B cell (primary cell): ENCODE measurements at regions not wholly inside any gene's neighbourhood (a gene's known extent, or its start where the extent isn't known, plus 50 kb on each side); places are given as distances from the start of the nearest gene placed in this dataset.

Source experiments
- ATAC-seq: fragments of 200-7000 bp; cut with Tn5 transposase; one replicate; pipeline ENCODE4 v1.10.0; 2021; ENCODE audit warnings: low read depth, mild to moderate bottlenecking, moderate number of reproducible peaks, moderate library complexity
- CTCF ChIA-PET: fragments of 350-600 bp; sonication (Branson Sonifier 250); formaldehyde crosslinking; loops from one replicate; lab custom pipeline; 2021; ENCODE audit warnings: antibody characterized with exemption, inconsistent platforms; lab: Charles Lee
- POLR2A ChIA-PET: fragments of 350-600 bp; sonication (Branson Sonifier 250); formaldehyde crosslinking; loops from one replicate; lab custom pipeline; 2021; ENCODE audit warnings: antibody characterized with exemption; lab: Charles Lee
- DNase-seq: peaks from one replicate; pipeline ENCODE4 v3.0.0; 2013
- H2AFZ ChIP-seq: 2 replicates; pipeline ENCODE4 v1.6.1; 2012; ENCODE audit warnings: mild to moderate bottlenecking, low read depth, low read length; ENCODE audit not compliant: insufficient read depth, poor library complexity, severe bottlenecking
- H3K27ac ChIP-seq, 2 donors: 1 replicate in 1 of 2; 2 replicates in 1 of 2; pipeline ENCODE4 v1.5.1; 2012 to 2013; ENCODE audit warnings: low read length in 2 of 2, mild to moderate bottlenecking in 2 of 2, moderate library complexity in 1 of 2
- H3K27me3 ChIP-seq, 4 experiments: fragments of 200-600 bp in 1 of 4; sonication (generic) in 1 of 4; replicated peaks in 1 of 4; 1 replicate in 2 of 4; 2 replicates in 2 of 4; pipeline versions ENCODE4 v1.6.1 to v1.7.0; 2013 to 2016; ENCODE audit warnings: low read length in 3 of 4, mild to moderate bottlenecking in 2 of 4, mixed read lengths in 1 of 4, moderate library complexity in 1 of 4; ENCODE audit not compliant: insufficient read depth in 4 of 4, control insufficient read depth in 3 of 4; ENCODE audit errors: control extremely low read depth in 1 of 4
- H3K36me3 ChIP-seq, 2 experiments: replicated peaks in 1 of 2; 1 replicate in 1 of 2; 2 replicates in 1 of 2; pipeline versions ENCODE4 v1.6.1 to v1.7.1; 2013; ENCODE audit warnings: low read length in 1 of 2; ENCODE audit not compliant: insufficient read depth in 2 of 2, control insufficient read depth in 1 of 2; ENCODE audit errors: control extremely low read depth in 1 of 2, extremely low read depth in 1 of 2
- H3K4me1 ChIP-seq, 2 donors: fragments of 200-600 bp in 1 of 2; sonication (generic) in 1 of 2; 1 replicate in 1 of 2; 2 replicates in 1 of 2; pipeline versions ENCODE4 v1.5.1 to v1.6.1; 2013 to 2017; ENCODE audit warnings: low read length in 2 of 2; ENCODE audit not compliant: control insufficient read depth in 2 of 2, insufficient read depth in 2 of 2
- H3K4me2 ChIP-seq: replicated peaks from 2 replicates; pipeline ENCODE3; 2012; ENCODE audit warnings: mild to moderate bottlenecking, low read depth, low read length; ENCODE audit not compliant: poor library complexity, severe bottlenecking
- H3K4me3 ChIP-seq, 5 experiments: fragments of 200-600 bp in 1 of 5; sonication (generic) in 1 of 5; 1 replicate in 3 of 5; 2 replicates in 2 of 5; pipeline versions ENCODE4 v1.5.1 to v1.7.0; 2011 to 2016; ENCODE audit warnings: low read length in 4 of 5, mild to moderate bottlenecking in 4 of 5, low read depth in 2 of 5, control low read depth in 1 of 5, moderate library complexity in 1 of 5; ENCODE audit not compliant: insufficient read depth in 1 of 5; ENCODE audit errors: control extremely low read depth in 1 of 5, extremely low read depth in 1 of 5
- H3K79me2 ChIP-seq: fragments of 200-600 bp; sonication (generic); one replicate; pipeline ENCODE4 v1.6.0; 2016; ENCODE audit warnings: low read length; ENCODE audit not compliant: control insufficient read depth, insufficient read depth
- H3K9ac ChIP-seq: fragments of 200-600 bp; sonication (generic); 2 replicates; pipeline ENCODE4 v1.6.1; 2017; ENCODE audit warnings: mild to moderate bottlenecking, low read length, moderate library complexity
- H3K9me3 ChIP-seq, 3 donors: one replicate each; pipeline versions ENCODE4 v1.6.1 to v1.7.1; 2013; ENCODE audit warnings: low read length in 2 of 3; ENCODE audit not compliant: control insufficient read depth in 2 of 3, insufficient read depth in 1 of 3; ENCODE audit errors: control extremely low read depth in 1 of 3
- H4K20me1 ChIP-seq: 2 replicates; pipeline ENCODE4 v1.6.0; 2012; ENCODE audit warnings: mild to moderate bottlenecking, low read length; ENCODE audit not compliant: insufficient read depth, control insufficient read depth, poor library complexity, severe bottlenecking
- H3K27ac Mint-ChIP-seq: one replicate; pipeline ENCODE4 v1.8.0; 2021; ENCODE audit warnings: mixed read lengths
- H3K27me3 Mint-ChIP-seq: one replicate; pipeline ENCODE4 v1.8.0; 2021; ENCODE audit warnings: mixed read lengths
- H3K4me1 Mint-ChIP-seq: one replicate; pipeline ENCODE4 v1.8.0; 2021; ENCODE audit warnings: mixed read lengths
- H3K4me3 Mint-ChIP-seq: one replicate; pipeline ENCODE4 v1.8.0; 2021; ENCODE audit warnings: mixed read lengths
- H3K9me3 Mint-ChIP-seq: one replicate; pipeline ENCODE4 v1.8.0; 2022; ENCODE audit warnings: mixed read lengths; ENCODE audit not compliant: insufficient read depth
- EZH2 ChIP-seq: IDR thresholded peaks from 2 replicates; pipeline ENCODE4 v1.6.1; 2012; ENCODE audit warnings: borderline replicate concordance, low read depth, mild to moderate bottlenecking, moderate library complexity, low read length; ENCODE audit not compliant: insufficient read depth, poor library complexity, severe bottlenecking
- WGBS: methylation state at CpG from one replicate; pipeline ENCODE4 v1.1.5; 2013; ENCODE audit warnings: missing lambda C conversion rate; ENCODE audit not compliant: insufficient coverage; 5-methylcytosine and 5-hydroxymethylcytosine counted together
- intact Hi-C: fragments of 100-400 bp; cut with micrococcal nuclease; formaldehyde crosslinking; loops from one replicate; pipeline ENCODE4 v1.10.0; 2022
- TF ChIP-seq, protein P1 (sequence below): fragments of 200-600 bp; IDR thresholded peaks from one replicate; pipeline ENCODE4 v1.8.0; 2022; ENCODE audit warnings: antibody characterized with exemption, mild to moderate bottlenecking

DNA sequence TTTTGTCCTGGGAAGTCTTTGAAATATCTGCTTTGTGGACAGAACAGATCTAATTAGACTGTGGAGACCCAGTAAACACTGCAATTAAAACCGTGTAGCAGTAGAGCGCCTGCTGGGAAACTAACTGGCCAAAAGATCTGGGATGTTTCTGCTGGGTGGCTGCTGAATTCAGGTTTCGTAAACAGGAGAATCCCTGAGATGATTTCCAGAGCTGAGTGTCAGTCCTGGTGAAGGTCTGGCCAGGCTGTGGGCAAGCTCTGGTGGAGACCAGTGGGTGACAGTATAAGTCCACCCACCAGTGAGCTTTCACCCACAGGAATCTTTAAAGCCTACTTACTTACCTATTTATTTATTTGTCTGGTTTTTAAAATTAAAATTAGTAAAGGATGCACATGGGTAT is 257.2 kb downstream of the IRF8 start:
- no peak overlapping the region for H3K4me3 ChIP-seq
- WGBS, result 58% methylated on average over 3 of the region's 3 CpGs

DNA sequence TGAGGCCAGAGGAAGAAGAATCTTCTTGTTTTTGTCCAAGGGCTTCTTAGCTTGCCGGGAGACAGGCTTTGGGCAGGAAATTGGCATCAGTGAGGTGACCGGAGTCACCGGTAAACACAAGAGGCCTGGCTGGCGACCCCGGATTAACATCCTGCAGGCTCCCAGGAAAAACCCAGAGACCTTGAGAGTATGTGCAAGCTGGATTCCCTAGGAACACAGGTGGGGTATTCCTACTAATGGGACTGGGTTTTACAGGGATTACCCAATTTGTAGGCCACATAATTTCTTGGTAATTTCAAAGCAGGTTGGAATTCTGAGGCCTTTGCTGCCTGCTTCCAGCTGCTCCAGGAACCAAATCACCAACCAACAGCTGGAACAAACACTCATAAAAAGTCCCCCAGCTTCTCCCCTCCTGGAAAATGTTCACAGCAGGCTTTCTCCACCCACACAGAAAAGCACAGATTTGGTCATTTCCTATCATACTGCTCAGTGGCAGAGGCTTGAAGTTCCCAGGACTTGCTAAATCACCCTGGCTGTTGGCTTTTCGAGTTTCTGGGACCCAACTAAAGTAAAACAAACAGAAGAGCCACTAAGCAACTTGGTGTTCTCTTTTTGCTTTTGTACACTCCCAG is 258.8 kb downstream of the IRF8 start:
- no peaks in the 10 kb centered on the region for H4K20me1 ChIP-seq
- H3K27ac Mint-ChIP-seq, result no peak overlapping the region
- peaks cover 3% of the 10 kb centered on the region for H3K4me1 Mint-ChIP-seq
- no peak for TF ChIP-seq EZH2
- TF ChIP-seq, protein P1, sequence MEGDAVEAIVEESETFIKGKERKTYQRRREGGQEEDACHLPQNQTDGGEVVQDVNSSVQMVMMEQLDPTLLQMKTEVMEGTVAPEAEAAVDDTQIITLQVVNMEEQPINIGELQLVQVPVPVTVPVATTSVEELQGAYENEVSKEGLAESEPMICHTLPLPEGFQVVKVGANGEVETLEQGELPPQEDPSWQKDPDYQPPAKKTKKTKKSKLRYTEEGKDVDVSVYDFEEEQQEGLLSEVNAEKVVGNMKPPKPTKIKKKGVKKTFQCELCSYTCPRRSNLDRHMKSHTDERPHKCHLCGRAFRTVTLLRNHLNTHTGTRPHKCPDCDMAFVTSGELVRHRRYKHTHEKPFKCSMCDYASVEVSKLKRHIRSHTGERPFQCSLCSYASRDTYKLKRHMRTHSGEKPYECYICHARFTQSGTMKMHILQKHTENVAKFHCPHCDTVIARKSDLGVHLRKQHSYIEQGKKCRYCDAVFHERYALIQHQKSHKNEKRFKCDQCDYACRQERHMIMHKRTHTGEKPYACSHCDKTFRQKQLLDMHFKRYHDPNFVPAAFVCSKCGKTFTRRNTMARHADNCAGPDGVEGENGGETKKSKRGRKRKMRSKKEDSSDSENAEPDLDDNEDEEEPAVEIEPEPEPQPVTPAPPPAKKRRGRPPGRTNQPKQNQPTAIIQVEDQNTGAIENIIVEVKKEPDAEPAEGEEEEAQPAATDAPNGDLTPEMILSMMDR, result no peak
- ChIA-PET CTCF (interaction anchor here (1.2 kb wide), 1 partner anchor 9 kb away, joined by 3 read pairs; no protein-coding TSS in a partner anchor), POLR2A (no interaction called here)
- no peak overlapping the region for H3K27ac ChIP-seq
- H3K9me3 ChIP-seq, result peaks cover 0 to 7% (median 1%) of the 10 kb centered on the region in 3 donors
- DNase-seq, result no peak
- no peak overlapping the region for H3K4me3 ChIP-seq
- no peak overlapping the region for H3K4me3 Mint-ChIP-seq
- 70% methylated on average over 5 of the region's 6 CpGs for WGBS
- H2AFZ ChIP-seq, result peak overlapping the region; percentile 44
- intact Hi-C loops, result loop anchor here (10.0 kb wide), 1 partner anchor 57 kb away; no protein-coding TSS in a partner anchor
- peaks cover 0 to 5% of the 10 kb centered on the region in 2 donors for H3K4me1 ChIP-seq
- no peak overlapping the region for H3K9ac ChIP-seq
- no peak for ATAC-seq
- no peaks in the 10 kb centered on the region for H3K79me2 ChIP-seq
- no peaks in the 10 kb centered on the region for H3K36me3 ChIP-seq
- peaks cover 3% of the 10 kb centered on the region for H3K9me3 Mint-ChIP-seq
- H3K27me3 Mint-ChIP-seq, result peaks cover 21% of the 10 kb centered on the region
- H3K4me2 ChIP-seq, result no peak overlapping the region
- H3K27me3 ChIP-seq, result peaks cover 0 to 6% (median 2%) of the 10 kb centered on the region in 4 experiments

More for the DNA sequence above, 257.2 kb downstream of the IRF8 start:
- H3K9me3 Mint-ChIP-seq, result peaks cover 3% of the 10 kb centered on the region
- Histone ChIP-seq H3K9ac (no peak overlapping the region), H3K4me1 (peaks cover 0 to 5% of the 10 kb centered on the region in 2 donors), H2AFZ (no peak overlapping the region), H3K9me3 (peaks cover 0 to 7% (median 1%) of the 10 kb centered on the region in 3 donors), H3K27me3 (peaks cover 0 to 8% (median 2%) of the 10 kb centered on the region in 4 experiments), H3K36me3 (no peaks in the 10 kb centered on the region), H4K20me1 (no peaks in the 10 kb centered on the region), H3K79me2 (no peaks in the 10 kb centered on the region), H3K4me2 (no peak overlapping the region), H3K27ac (no peak overlapping the region)
- ChIA-PET POLR2A (no interaction called here), CTCF (no interaction called here)
- no peak for TF ChIP-seq EZH2
- TF ChIP-seq, protein P1, result no peak
- ATAC-seq (no peak), DNase-seq (no peak)
- H3K4me3 Mint-ChIP-seq, result no peak overlapping the region
- H3K4me1 Mint-ChIP-seq, result peaks cover 3% of the 10 kb centered on the region
- H3K27me3 Mint-ChIP-seq, result peaks cover 31% of the 10 kb centered on the region
- no peak overlapping the region for H3K27ac Mint-ChIP-seq
- intact Hi-C loops, result loop anchor here (10.0 kb wide), 1 partner anchor 59 kb away; no protein-coding TSS in a partner anchor
